HG03097 (cell line): ENCODE measurements at regions not wholly inside any gene's neighbourhood (a gene's known extent, or its start where the extent isn't known, plus 50 kb on each side); places are given as distances from the start of the nearest gene placed in this dataset.

Experiments used
- ATAC-seq: cut with Tn5 transposase; IDR thresholded peaks from one replicate; pipeline ENCODE4 v1.9.1; 2021; ENCODE audit not compliant: unreplicated experiment, low FRiP score

DNA sequence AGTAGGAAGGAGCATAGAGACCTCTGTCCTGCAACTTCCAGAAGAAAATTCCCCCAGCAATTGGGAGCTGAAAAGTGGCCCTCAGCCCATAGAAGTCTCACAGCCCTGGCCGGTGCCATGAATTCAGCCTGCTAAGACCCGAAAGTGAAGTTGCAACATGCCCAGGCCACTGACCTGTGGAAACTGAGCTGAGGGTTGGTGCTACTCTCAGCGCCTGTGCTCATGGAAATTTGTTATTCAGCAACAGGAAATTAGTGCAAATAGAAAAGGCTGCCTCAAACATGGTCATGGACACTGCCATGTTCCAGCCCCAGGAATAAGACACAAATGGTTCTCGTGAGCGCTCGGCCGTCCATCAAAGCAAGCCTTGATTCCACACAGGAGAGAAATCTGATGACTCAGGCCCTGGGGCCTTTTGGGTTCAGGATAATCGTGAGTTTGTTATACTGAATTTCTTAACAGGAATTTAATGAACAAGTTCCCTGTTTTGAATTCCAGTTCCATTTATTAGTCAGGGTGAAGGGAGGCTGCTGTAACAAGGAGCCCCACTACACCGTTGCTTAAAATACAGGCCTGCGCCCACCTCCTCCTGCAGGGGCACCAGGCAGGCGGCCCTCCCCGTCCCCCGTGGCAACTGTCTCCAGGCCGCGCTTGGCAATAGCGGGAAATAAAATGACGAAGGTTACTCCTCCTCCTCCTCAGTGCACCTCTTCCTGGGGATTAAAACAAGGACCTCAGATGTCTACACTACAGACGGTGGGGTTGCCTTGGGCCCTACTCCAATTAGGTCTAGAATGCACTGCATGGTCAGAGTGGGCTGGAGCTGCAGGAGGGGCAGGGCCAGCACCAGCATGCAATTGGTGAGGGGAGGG is 152.9 kb downstream of the ERMARD start:
- ATAC-seq, result no peak

GRCh38 chr6:169903122-169903521 is 151.7 kb downstream of the ERMARD start:
- no peak for ATAC-seq

DNA sequence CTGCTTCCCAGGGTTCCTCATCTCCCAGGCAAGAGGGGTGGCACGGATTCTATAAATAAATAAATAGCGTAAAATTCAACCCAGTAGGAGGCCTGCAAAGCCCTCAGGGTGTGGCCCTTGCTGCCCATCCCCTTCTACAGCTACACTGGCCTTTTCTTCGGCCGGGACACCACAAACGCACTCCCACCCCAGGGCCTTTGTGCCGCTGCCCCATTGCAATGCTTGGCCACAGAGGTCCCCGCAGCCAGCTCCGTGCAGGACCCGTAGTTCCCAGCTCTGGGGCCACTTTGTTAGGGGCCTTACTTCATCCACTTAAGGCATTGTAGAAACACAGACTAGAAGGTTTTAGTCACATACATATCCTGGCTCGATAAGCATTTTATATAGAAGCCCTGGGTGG is 151.2 kb downstream of the ERMARD start:
- no peak for ATAC-seq

DNA sequence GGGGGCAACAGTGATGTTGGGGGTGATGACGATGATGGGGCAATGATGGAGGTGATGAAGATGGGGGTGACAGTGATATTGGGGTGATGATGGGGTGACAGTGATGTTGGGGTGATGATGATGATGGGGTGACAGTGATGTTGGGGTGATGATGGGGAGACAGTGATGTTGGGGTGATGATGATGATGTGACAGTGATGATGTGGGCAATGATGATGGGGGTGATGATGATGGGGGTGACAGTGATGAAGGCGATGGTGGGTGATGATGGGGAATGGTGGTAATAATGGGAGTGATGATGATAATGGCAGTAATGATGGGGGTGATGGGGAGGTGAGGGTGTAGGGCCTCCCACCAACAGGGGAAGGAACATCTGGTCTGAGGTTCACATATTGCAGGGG is 150.6 kb downstream of the ERMARD start:
- ATAC-seq, result no peak

GRCh38 chr6:169899481-169900145 is 148.2 kb downstream of the ERMARD start:
- no peak for ATAC-seq

GRCh38 chr6:169898788-169899480 is 147.5 kb downstream of the ERMARD start:
- ATAC-seq, result no peak

DNA sequence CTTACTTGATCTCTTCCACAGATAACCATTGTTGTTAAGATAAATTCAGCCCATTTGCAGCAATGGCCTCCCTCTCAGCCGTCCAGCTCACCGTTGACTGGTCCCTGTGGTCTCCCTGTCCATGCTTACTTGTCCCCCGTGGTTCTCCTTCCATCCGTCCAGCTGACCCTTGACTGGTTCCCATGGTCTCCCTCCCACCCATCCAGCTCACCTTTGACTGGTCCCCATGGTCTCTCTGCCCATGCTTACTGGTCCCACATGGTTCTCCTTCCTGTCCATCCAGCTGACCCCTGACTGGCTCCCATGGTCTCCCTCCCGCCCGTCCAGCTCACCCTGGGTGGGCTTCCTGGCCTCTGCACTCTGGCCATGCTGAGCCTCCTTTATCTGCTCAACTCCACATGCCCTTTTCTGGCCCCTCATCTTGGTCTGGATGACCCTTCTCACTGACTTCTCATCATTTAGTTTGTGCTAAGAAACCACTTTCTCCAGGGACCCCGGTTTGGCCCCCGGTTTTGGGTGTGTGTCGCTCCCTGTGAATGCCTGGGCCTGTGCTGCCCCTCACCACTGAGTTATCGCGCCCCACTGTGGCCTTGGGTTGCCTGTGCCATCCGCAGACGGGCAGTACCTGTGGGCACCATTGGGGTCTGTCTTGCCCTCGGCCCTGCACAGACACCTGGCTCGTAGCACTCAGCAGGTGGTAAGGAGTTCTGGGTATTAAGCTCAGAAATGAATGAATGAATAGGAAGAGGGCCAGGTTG is 146.4 kb downstream of the ERMARD start:
- no peak for ATAC-seq

DNA sequence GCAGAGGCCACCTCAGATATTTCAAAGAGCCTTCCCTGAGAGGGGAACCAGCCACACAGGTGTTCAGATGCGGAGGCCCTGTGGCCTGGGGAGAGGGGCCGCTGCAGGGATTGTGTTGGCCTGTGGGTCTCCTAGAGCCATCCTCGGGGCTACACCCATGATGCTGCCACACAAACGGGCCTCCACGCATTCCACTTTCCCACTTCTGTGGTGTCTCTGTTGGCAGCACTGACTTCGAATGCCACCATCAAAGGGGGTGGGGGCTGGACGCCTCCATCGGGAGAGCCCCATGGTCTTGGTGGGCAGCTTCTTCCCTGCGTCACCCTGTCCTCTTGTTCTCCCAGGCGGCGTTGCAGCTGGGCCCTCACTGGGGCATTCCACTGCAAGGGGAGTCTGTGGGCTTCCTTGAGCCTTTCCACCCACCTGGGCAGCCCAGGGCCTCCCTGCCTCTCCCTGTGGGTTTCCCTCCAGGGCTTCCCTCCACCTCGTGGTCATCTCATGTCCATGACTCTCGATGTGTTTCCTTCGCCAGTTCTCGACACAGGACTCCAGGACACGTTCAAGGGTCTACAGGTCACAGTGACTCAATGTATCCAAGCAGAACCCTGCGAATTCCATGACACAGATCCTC is 145.5 kb downstream of the ERMARD start:
- ATAC-seq, result no peak

GRCh38 chr6:169895926-169896761 is 144.7 kb downstream of the ERMARD start:
- no peak for ATAC-seq

DNA sequence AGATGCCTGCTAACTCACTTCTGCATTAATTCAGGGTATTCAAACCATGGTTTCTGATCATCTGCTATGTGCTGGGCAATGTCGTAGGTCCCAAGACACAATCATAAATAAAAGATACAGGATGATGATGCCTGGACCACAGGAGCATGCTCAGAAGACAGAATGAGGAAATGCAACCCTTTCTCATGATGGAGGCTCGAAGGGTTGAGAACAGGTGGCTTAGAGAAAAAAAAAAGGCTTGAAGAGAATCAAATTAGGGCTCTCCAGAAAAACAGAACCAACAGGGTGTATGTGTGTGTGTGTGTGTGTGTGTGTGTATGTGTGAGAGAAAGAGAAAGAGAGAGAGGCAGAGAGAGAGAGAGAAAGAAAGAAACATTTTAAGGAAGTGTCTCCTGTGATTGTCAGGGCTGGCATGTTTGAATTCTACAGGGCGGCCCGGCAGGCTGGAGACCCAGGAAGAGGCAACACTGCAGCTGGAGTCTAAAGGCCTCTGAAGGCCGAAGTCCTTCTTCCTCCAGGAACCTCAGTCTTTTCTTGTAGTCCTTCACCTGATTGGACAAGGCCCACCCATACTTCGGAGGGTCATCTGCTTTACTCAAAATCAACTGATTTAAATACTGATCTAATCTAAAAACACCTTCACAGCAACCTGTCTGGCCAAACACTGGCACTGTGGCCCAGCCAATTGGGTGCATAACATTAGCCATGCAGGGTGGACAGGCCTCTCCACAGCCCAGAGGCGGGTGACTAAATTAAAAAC is 143.8 kb downstream of the ERMARD start:
- no peak for ATAC-seq

- ATAC-seq, result no peak
Measured at GRCh38 chr6:169894377-169894960, 143.0 kb downstream of the ERMARD start.

GRCh38 chr6:169893624-169894023 is 142.2 kb downstream of the ERMARD start:
- ATAC-seq, result no peak

DNA sequence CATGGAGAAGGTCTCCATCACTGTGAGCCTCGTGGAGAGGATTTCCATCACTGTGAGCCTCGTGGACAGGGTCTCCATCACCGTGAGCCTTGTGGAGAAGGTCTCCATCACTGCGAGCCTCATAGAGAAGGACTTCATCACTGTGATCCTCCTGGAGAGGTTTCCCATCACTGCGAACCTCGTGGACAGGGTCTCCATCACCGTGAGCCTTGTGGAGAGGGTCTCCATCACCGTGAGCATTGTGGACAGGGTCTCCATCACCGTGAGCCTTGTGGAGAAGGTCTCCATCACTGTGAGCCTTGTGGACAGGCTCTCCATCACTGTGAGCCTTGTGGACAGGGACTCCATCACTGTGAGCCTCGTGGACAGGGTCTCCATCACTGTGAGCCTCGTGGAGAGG is 140.4 kb downstream of the ERMARD start:
- ATAC-seq, result no peak

- no peak for ATAC-seq
Measured at GRCh38 chr6:169891421-169891820, 140.0 kb downstream of the ERMARD start.

- ATAC-seq, result no peak
Measured at GRCh38 chr6:169890901-169891300, 139.5 kb downstream of the ERMARD start.

DNA sequence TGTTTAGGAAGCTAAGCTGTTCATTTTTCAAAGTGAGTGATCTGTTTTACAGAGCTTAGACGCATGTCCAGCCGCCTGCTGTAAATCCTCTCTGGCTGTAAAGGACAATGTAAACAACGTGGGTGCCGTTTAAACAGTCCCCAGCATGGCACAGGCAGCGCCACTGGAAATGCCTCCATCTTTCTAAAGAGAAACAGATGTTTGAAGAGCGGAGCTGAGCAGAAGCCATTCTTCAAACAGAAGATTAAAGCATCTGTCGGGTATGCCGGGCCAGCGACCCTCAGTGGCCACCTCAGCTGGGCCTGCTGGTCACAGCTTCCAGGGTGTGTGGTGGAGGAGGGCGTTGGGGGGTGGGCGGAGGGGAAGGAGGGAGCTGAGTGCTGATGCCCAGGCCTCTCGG is 138.6 kb downstream of the ERMARD start:
- ATAC-seq, result no peak

DNA sequence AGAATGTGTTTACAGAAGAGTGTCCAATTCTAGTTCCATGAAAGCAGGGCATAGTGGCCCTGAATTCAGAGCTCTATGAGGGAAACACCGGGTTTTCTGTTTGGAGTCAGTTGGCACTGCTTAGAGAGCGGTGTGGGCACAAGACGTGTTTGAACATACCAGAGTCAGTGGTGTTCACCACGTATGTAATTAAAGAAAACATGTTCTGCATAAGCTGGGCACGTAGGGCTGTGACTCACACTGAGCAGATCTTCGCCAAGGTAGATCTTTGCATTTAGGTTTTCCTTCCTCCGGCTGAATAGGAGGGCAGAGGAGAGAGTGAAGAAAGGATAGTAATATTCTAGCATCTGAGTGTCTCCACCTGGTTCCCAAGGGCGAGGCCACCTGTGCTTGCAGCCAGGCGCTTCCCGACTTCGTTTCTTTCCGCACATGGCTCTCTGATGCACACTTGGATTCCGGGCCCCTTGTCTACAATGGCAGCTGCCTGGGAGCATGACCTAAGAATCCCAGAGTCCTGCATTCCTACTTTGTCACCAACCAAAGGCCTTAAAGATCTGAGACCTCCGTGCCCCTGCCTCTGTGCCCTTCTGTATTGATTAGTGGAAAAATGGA is 136.2 kb downstream of the ERMARD start:
- ATAC-seq, result no peak

- no peak for ATAC-seq
Measured at GRCh38 chr6:169886631-169887227, 135.3 kb downstream of the ERMARD start.
